A204.1 (cell line): ENCODE measurements at regions not wholly inside any gene's neighbourhood (a gene's known extent, or its start where the extent isn't known, plus 50 kb on each side); places are given as distances from the start of the nearest gene placed in this dataset.

Experiments
- FAIRE-seq: peaks from 2 replicates; lab custom pipeline; 2012; peaks lifted over from hg19 to GRCh38; lab: Jason Lieb, UNC

GRCh38 chr7:116310141-116310540 is 99.8 kb downstream of the TES start:
- FAIRE-seq, result no peak

- no peak for FAIRE-seq
These were observed 100.9 kb downstream of the TES start for GRCh38 chr7:116311259-116311658.

GRCh38 chr7:116311816-116312471 is 101.6 kb downstream of the TES start:
- no peak for FAIRE-seq

- no peak for FAIRE-seq
These were observed 105.0 kb downstream of the TES start for GRCh38 chr7:116315293-116315692.

- FAIRE-seq, result no peak
These were observed 105.5 kb downstream of the TES start for GRCh38 chr7:116315803-116316202.

- no peak for FAIRE-seq
These were observed 106.7 kb downstream of the TES start for GRCh38 chr7:116316838-116317628.

GRCh38 chr7:116317907-116318306 is 107.6 kb downstream of the TES start:
- no peak for FAIRE-seq

- no peak for FAIRE-seq
These were observed 112.2 kb downstream of the TES start for GRCh38 chr7:116322541-116322940.

GRCh38 chr7:116324582-116324981 is 114.2 kb downstream of the TES start:
- no peak for FAIRE-seq

GRCh38 chr7:116325517-116325916 is 115.2 kb downstream of the TES start:
- FAIRE-seq, result no peak

GRCh38 chr7:116327135-116327534 is 116.8 kb downstream of the TES start:
- no peak for FAIRE-seq

GRCh38 chr7:116327752-116328151 is 117.4 kb downstream of the TES start:
- FAIRE-seq, result no peak

- no peak for FAIRE-seq
These were observed 117.8 kb downstream of the TES start for GRCh38 chr7:116328161-116328560.

GRCh38 chr7:116329686-116330503 is 119.6 kb downstream of the TES start:
- FAIRE-seq, result no peak

- no peak for FAIRE-seq
These were observed 120.7 kb downstream of the TES start for GRCh38 chr7:116331020-116331419.

GRCh38 chr7:116332766-116333165 is 122.4 kb downstream of the TES start:
- no peak for FAIRE-seq

- no peak for FAIRE-seq
These were observed 124.2 kb downstream of the TES start for GRCh38 chr7:116334555-116334954.

GRCh38 chr7:116337018-116337417 is 126.7 kb downstream of the TES start:
- FAIRE-seq, result no peak

GRCh38 chr7:116337800-116338199 is 127.5 kb downstream of the TES start:
- no peak for FAIRE-seq

GRCh38 chr7:116339564-116339963 is 129.2 kb downstream of the TES start:
- no peak for FAIRE-seq

- no peak for FAIRE-seq
These were observed 130.0 kb downstream of the TES start for GRCh38 chr7:116340201-116340847.
